ENCODE measurements at regions not wholly inside any gene's neighbourhood (a gene's known extent, or its start where the extent isn't known, plus 50 kb on each side); places are given as distances from the start of the nearest gene placed in this dataset.
A peak's percentile ranks its signal among the peaks of the same experiment; 100 is the strongest.
"Not testable (repeated sequence)": the region's sequence is repeated elsewhere in the genome, so short reads cannot be mapped to it uniquely, and the experiment has no call there.

DNA sequence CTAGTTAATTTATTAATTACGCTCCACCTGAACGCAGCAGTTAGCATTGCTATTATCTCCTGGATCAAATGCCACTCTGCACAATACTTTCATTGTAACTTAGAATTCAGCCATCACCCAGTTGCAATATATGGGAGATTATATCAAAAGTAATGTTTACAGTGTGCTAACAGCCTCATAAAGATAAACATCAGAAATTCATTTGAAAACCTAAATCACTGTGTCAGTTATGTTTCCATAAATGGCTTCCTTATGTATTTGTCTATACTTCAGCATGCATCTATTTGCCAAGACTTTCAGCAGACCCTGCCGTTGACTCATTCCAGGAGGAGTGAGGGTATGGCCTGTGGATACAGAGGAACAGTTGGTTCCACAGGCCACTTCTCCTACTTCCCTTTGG is 300.1 kb downstream of the TFAP2B start:
- WGBS, 5 donors, result 43 to 62% (median 50%) methylated on average over 3 of the region's 3 CpGs
- Histone ChIP-seq H3K27ac (no peak overlapping the region), H3K36me3 (no peaks in the 10 kb centered on the region), H3K4me3 (no peak overlapping the region), H3K9me3 (no peaks in the 10 kb centered on the region), H3K27me3 (no peaks in the 10 kb centered on the region), H3K4me1 (no peaks in the 10 kb centered on the region)
- DNase-seq, result no peak
- intact Hi-C loops (cut with DNase I; ENCODE audit: low total_unique reads), result no loop called here
- TF ChIP-seq POLR2AphosphoS5 (IDR thresholded peaks at IDR 0.05) (no peak), EP300 (IDR thresholded peaks at IDR 0.05) (no peak), POLR2A (IDR thresholded peaks at IDR 0.05) (no peak)

DNA sequence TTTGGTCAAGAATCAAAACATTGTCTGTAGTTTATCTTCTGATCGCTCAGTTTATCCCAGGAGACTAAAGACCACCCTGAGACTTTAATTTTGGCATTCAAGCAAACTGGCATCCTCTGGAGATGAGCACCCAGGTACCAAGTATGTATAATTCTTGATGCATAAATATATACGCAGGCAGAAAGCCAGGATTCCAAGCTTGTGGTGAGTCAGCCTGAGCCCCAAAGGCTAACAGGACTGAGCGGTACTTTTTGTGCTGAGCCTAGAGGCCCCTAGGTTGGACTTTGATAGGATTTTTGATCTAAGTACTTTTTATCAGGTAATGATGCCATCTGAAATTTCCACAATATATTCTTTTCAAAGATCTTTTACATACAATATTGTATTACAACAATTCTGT is 301.3 kb downstream of the TFAP2B start:
- Histone ChIP-seq H3K27me3 (no peaks in the 10 kb centered on the region), H3K4me3 (no peak overlapping the region), H3K9me3 (no peaks in the 10 kb centered on the region), H3K36me3 (no peaks in the 10 kb centered on the region), H3K4me1 (no peaks in the 10 kb centered on the region), H3K27ac (no peak overlapping the region)
- WGBS, 5 donors, result 61 to 84% (median 74%) methylated on average over 3 of the region's 3 CpGs
- DNase-seq, result no peak
- intact Hi-C loops (cut with DNase I; ENCODE audit: low total_unique reads), result no loop called here
- TF ChIP-seq POLR2A (IDR thresholded peaks at IDR 0.05) (no peak), EP300 (IDR thresholded peaks at IDR 0.05) (no peak), POLR2AphosphoS5 (IDR thresholded peaks at IDR 0.05) (no peak)
- TF ChIP-seq, protein P1, sequence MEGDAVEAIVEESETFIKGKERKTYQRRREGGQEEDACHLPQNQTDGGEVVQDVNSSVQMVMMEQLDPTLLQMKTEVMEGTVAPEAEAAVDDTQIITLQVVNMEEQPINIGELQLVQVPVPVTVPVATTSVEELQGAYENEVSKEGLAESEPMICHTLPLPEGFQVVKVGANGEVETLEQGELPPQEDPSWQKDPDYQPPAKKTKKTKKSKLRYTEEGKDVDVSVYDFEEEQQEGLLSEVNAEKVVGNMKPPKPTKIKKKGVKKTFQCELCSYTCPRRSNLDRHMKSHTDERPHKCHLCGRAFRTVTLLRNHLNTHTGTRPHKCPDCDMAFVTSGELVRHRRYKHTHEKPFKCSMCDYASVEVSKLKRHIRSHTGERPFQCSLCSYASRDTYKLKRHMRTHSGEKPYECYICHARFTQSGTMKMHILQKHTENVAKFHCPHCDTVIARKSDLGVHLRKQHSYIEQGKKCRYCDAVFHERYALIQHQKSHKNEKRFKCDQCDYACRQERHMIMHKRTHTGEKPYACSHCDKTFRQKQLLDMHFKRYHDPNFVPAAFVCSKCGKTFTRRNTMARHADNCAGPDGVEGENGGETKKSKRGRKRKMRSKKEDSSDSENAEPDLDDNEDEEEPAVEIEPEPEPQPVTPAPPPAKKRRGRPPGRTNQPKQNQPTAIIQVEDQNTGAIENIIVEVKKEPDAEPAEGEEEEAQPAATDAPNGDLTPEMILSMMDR (IDR thresholded peaks at IDR 0.05), result no peak

DNA sequence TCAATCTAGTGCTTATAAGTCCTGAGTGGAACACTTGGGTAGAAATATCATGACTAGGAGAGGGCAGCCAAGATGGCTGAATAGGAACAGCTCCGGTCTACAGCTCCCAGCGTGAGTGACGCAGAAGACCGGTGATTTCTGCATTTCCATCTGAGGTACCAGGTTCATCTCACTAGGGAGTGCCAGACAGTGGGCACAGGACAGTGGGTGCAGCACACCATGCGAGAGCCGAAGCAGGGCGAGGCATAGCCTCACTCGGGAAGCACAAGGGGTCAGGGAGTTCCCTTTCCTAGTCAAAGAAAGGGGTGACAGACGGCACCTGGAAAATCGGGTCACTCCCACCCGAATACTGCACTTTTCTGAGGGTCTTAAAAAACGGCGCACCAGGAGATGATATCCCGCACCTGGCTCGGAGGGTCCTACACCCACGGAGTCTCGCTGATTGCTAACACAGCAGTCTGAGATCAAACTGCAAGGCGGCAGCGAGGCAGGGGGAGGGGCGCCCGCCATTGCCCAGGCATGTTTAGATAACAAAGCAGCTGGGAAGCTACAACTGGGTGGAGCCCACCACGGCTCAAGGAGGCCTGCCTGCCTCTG is 302.8 kb downstream of the TFAP2B start:
- intact Hi-C loops (cut with DNase I; ENCODE audit: low total_unique reads); DNase-seq: not testable (repeated sequence)

DNA sequence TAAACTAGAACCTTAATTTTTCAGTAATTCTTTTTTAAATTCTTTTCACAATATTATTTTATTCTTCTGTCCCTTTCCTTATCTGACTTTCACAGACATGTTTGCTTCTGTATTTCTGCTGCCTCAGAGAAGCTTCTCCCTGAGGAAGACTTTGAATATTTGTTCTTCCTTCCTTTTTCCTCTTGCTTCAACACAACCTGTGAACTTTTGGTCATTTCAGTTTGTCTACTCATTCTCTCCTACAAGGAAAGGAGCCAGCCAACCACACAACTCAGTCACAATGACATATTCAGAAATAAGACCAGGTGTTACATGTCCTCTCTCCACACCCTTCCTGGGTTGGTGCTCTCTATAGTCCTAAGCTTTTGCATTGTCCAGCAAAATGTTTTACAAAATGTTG is 310.4 kb downstream of the TFAP2B start:
- TF ChIP-seq, protein P1 (IDR thresholded peaks at IDR 0.05), result no peak
- TF ChIP-seq POLR2AphosphoS5 (IDR thresholded peaks at IDR 0.05) (no peak), POLR2A (IDR thresholded peaks at IDR 0.05) (no peak), EP300 (IDR thresholded peaks at IDR 0.05) (no peak)
- Histone ChIP-seq H3K4me3 (no peak overlapping the region), H3K9me3 (no peaks in the 10 kb centered on the region), H3K36me3 (no peaks in the 10 kb centered on the region), H3K4me1 (no peaks in the 10 kb centered on the region), H3K27me3 (no peaks in the 10 kb centered on the region), H3K27ac (no peak overlapping the region)
- intact Hi-C loops (cut with DNase I; ENCODE audit: low total_unique reads), result no loop called here
- DNase-seq, result no peak

More for the DNA sequence above, 302.8 kb downstream of the TFAP2B start:
- H3K27ac ChIP-seq, H3K9me3 ChIP-seq, H3K27me3 ChIP-seq, H3K36me3 ChIP-seq, H3K4me1 ChIP-seq, H3K4me3 ChIP-seq: not testable (repeated sequence)
- 84 to 93% (median 88%) methylated on average over 21 to 22 of the region's 22 CpGs for WGBS, 5 donors

DNA sequence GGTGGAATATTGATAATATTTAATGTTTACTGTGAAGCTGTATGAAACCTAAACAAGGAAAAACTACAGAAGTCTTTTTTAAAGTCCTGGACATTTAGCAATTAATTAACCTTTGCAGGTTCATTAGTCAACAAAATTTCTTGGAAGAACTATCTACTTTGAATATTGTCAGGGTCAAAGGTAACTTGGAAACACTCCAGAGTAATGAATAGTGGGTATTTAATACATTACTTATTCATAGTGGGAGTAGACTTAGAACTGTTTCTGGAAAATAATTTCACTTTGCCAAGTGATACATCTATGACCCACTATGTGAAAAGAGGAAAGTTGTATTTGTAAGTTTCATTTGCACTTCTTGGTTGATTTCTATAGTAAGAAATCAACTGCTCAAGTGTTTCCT is 319.1 kb downstream of the TFAP2B start:
- H3K27ac ChIP-seq, result no peak overlapping the region
- H3K27me3 ChIP-seq, result no peaks in the 10 kb centered on the region
- H3K36me3 ChIP-seq, result no peaks in the 10 kb centered on the region
- DNase-seq, result peak in 1 of 2 donors; percentile 23
- peaks cover 0 to 11% (median 8%) of the 10 kb centered on the region in 4 donors for H3K9me3 ChIP-seq
- intact Hi-C loops (cut with DNase I; ENCODE audit: low total_unique reads), result no loop called here
- no peak for TF ChIP-seq POLR2A (IDR thresholded peaks at IDR 0.05)
- no peaks in the 10 kb centered on the region for H3K4me1 ChIP-seq
- H3K4me3 ChIP-seq, result no peak overlapping the region

DNA sequence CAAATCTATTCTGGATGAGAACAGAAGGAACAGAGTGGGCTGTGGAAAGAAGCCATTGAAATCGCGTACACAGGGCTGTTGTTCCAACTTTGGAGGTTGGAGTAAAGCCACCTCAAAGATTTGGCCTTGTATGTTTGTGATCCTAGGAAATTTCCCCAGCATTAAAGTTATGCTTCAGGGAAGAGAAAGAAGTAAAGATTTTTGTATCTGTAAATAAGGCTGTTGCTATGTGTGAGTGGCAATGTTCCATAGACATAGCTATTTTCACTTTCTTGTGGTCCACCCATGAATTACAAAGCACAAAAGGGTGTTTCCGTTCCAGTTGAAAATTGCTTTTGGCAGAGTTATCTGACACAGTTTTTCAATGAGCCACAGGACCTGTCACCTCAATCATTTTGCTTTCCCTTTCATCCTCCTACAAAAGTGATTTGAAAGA is 321.3 kb downstream of the TFAP2B start:
- H3K9me3 ChIP-seq, result peaks cover 0 to 16% (median 8%) of the 10 kb centered on the region in 4 donors
- DNase-seq, result peak in 1 of 2 donors; percentile 16
- no peak overlapping the region for H3K4me3 ChIP-seq
- H3K36me3 ChIP-seq, result no peaks in the 10 kb centered on the region
- WGBS, 5 donors, result 68 to 81% (median 72%) methylated on average over 3 of the region's 3 CpGs
- TF ChIP-seq, protein P1 (IDR thresholded peaks at IDR 0.05), result no peak
- no peak for TF ChIP-seq EP300 (IDR thresholded peaks at IDR 0.05)
- TF ChIP-seq POLR2A (IDR thresholded peaks at IDR 0.05), result no peak
- TF ChIP-seq POLR2AphosphoS5 (IDR thresholded peaks at IDR 0.05), result no peak
- no peaks in the 10 kb centered on the region for H3K4me1 ChIP-seq
- H3K27me3 ChIP-seq, result no peaks in the 10 kb centered on the region
- H3K27ac ChIP-seq, result no peak overlapping the region
- intact Hi-C loops (cut with DNase I; ENCODE audit: low total_unique reads), result no loop called here

Data from stomach (tissue), 8 donors.